Cardiac fibroblast (primary cell): ENCODE measurements at regions not wholly inside any gene's neighbourhood (a gene's known extent, or its start where the extent isn't known, plus 50 kb on each side); places are given as distances from the start of the nearest gene placed in this dataset.

Source experiments
- DNase-seq, 2 donors: peaks; one replicate each; pipeline versions ENCODE4 v3.0.0 to v3.0.0-alpha.2; 2010; ENCODE audit warnings: low read depth in 2 of 2
- H3K4me3 ChIP-seq, 2 donors: replicated peaks in 1 of 2; 1 replicate in 1 of 2; 2 replicates in 1 of 2; pipeline ENCODE4 v1.5.1; 2011; ENCODE audit warnings: low read depth in 2 of 2, low read length in 2 of 2, mild to moderate bottlenecking in 2 of 2, moderate library complexity in 1 of 2
- CTCF ChIP-seq: IDR thresholded peaks from one replicate; pipeline ENCODE4 v1.5.1; 2011; ENCODE audit warnings: low read depth, mild to moderate bottlenecking, low read length, inconsistent platforms

GRCh38 chr15:62719316-62719715, 323.2 kb upstream of the TPM1 start:
- DNase-seq, result peak in 1 of 2 donors; percentile 42
- TF ChIP-seq CTCF, result no peak
- H3K4me3 ChIP-seq, result no peak overlapping the region

DNA sequence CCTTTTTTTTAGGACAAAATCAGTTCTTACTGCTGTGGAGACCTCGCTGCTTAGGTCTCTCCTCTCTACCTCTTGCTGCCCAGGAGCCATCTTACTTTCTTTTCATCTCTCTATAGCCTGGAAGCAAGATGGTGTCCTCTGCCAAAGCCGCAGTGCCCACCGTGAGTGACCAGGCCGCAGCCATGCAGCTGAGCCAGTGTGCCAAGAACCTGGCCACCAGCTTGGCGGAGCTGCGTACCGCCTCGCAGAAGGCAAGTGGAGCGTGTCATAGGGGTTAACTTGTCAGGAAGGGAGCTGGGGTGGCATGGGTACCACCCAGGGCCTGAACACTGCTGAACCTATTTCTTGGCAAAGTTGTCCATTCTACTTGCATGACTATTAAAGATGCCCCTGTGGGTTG, 320.3 kb upstream of the TPM1 start:
- TF ChIP-seq CTCF, result no peak
- DNase-seq, result no peak
- no peak overlapping the region for H3K4me3 ChIP-seq

- DNase-seq, result no peak
- TF ChIP-seq CTCF, result no peak
- no peak overlapping the region for H3K4me3 ChIP-seq
Measured at GRCh38 chr15:62726461-62726860, 316.1 kb upstream of the TPM1 start.

- H3K4me3 ChIP-seq, result no peak overlapping the region
- no peak for TF ChIP-seq CTCF
- DNase-seq, result no peak
Measured at GRCh38 chr15:62727501-62727900, 315.0 kb upstream of the TPM1 start.

DNA sequence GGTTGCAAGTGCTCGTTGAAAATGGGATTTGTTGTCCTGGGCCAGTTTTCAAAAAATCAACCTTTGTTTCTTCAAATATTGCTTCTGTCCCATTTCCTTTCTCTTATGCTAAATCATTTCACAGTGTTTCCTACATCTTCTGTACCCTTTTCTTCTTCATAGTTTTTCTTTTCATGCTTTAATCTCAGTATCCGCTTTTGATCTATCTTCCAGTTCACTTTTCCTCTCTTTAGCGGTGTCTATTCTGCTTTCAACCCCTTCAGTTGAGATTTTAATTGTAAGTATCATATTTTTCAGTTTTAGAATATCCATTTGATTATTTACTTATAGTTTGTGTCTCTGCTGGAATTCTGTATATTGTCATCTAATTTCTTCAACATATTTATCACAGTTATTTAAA, 311.7 kb upstream of the TPM1 start:
- no peak for TF ChIP-seq CTCF
- DNase-seq, result no peak
- no peak overlapping the region for H3K4me3 ChIP-seq

DNA sequence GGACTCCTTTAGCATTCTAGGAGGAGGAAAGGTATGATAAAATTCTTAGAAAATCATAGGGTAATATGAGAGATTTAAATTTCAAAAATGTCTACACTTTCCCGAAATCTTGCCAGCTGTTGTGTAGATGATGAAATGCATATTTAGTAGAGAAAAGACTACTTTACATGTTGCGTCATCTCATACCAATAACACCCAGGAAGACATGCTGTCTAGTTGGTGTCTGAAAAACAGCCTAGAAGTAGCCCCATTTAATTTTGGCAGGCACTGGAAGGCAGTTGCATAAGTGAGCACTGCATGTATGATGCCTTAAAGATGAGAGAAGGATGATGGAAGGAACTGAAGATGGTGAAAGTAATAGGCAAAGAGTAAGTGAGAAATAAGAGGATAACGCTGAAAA, 310.5 kb upstream of the TPM1 start:
- no peak for TF ChIP-seq CTCF
- DNase-seq, result peak; percentile 29 to 66
- H3K4me3 ChIP-seq, result no peak overlapping the region

GRCh38 chr15:62734706-62735105, 307.8 kb upstream of the TPM1 start:
- no peak for TF ChIP-seq CTCF
- DNase-seq, result no peak
- H3K4me3 ChIP-seq, result no peak overlapping the region
